NOMO-1 treated with dmso at 0.1 percent for 144 hours (cell line): ENCODE measurements at regions not wholly inside any gene's neighbourhood (a gene's known extent, or its start where the extent isn't known, plus 50 kb on each side); places are given as distances from the start of the nearest gene placed in this dataset.
"Not testable (repeated sequence)": the region's sequence is repeated elsewhere in the genome, so short reads cannot be mapped to it uniquely, and the experiment has no call there.

Experiments used
- DNase-seq: peaks from one replicate; lab custom pipeline; 2025; ENCODE audit not compliant: unreplicated experiment; lab: John Stamatoyannopoulos, UW

- not testable (repeated sequence) for DNase-seq
Measured at GRCh38 chr21:15453785-15454184, 276.0 kb upstream of the USP25 start.

GRCh38 chr21:15454931-15455330, 274.9 kb upstream of the USP25 start:
- DNase-seq: not testable (repeated sequence)

- DNase-seq: no peak
Measured at GRCh38 chr21:15455819-15456462, 273.8 kb upstream of the USP25 start.

- no peak for DNase-seq
Measured at GRCh38 chr21:15457965-15458364, 271.8 kb upstream of the USP25 start.

GRCh38 chr21:15462092-15462491, 267.7 kb upstream of the USP25 start:
- DNase-seq: no peak

GRCh38 chr21:15466329-15466728, 263.5 kb upstream of the USP25 start:
- DNase-seq: no peak

GRCh38 chr21:15468368-15468767, 261.4 kb upstream of the USP25 start:
- no peak for DNase-seq

- no peak for DNase-seq
Measured at GRCh38 chr21:15472108-15473040, 257.4 kb upstream of the USP25 start.

- not testable (repeated sequence) for DNase-seq
Measured at GRCh38 chr21:15477773-15478172, 252.0 kb upstream of the USP25 start.

GRCh38 chr21:15480160-15480559, 249.6 kb upstream of the USP25 start:
- no peak for DNase-seq

GRCh38 chr21:15483138-15483780, 246.5 kb upstream of the USP25 start:
- peak; percentile 32 for DNase-seq

- DNase-seq: no peak
Measured at GRCh38 chr21:15486460-15487195, 243.2 kb upstream of the USP25 start.

GRCh38 chr21:15487196-15487550, 242.6 kb upstream of the USP25 start:
- no peak for DNase-seq

- no peak for DNase-seq
Measured at GRCh38 chr21:15491100-15491499, 238.7 kb upstream of the USP25 start.

- DNase-seq: no peak
Measured at GRCh38 chr21:15493646-15494045, 236.1 kb upstream of the USP25 start.

- no peak for DNase-seq
Measured at GRCh38 chr21:15494481-15494880, 235.3 kb upstream of the USP25 start.

GRCh38 chr21:15495965-15496364, 233.8 kb upstream of the USP25 start:
- DNase-seq: no peak

GRCh38 chr21:15496911-15497310, 232.9 kb upstream of the USP25 start:
- no peak for DNase-seq

- DNase-seq: no peak
Measured at GRCh38 chr21:15498455-15498854, 231.3 kb upstream of the USP25 start.

- no peak for DNase-seq
Measured at GRCh38 chr21:15506086-15506485, 223.7 kb upstream of the USP25 start.

GRCh38 chr21:15508554-15508953, 221.2 kb upstream of the USP25 start:
- DNase-seq: no peak
